IPS DF 6.9 (cell line): ENCODE measurements at regions not wholly inside any gene's neighbourhood (a gene's known extent, or its start where the extent isn't known, plus 50 kb on each side); places are given as distances from the start of the nearest gene placed in this dataset.

Experiments used
- DNase-seq: peaks from one replicate; pipeline ENCODE4 v3.0.0-alpha.2; 2013; ENCODE audit warnings: low read depth, low spot score
- H3K27ac ChIP-seq: one replicate; pipeline ENCODE4 v1.5.1; 2013; ENCODE audit warnings: low read length, control low read depth
- H3K27me3 ChIP-seq: 2 replicates; pipeline ENCODE4 v1.6.1; 2013; ENCODE audit warnings: mild to moderate bottlenecking, low read length; ENCODE audit not compliant: control insufficient read depth, insufficient read depth
- H3K36me3 ChIP-seq: 2 replicates; pipeline ENCODE4 v1.6.1; 2013; ENCODE audit warnings: low read length; ENCODE audit not compliant: control insufficient read depth, insufficient read depth
- H3K4me1 ChIP-seq: 2 replicates; pipeline ENCODE4 v1.6.1; 2013; ENCODE audit warnings: low read length; ENCODE audit not compliant: control insufficient read depth, insufficient read depth
- H3K4me3 ChIP-seq: 2 replicates; pipeline ENCODE4 v1.5.1; 2013; ENCODE audit warnings: mild to moderate bottlenecking, low read length
- H3K9me3 ChIP-seq: 2 replicates; pipeline ENCODE4 v1.6.1; 2013; ENCODE audit warnings: low read length, inconsistent platforms; ENCODE audit not compliant: control insufficient read depth, insufficient read depth
- WGBS: extraction: QIAGEN DNeasy Blood & Tissue Kit; methylation state at CpG from one replicate; pipeline ENCODE4 v1.1.7; 2013; ENCODE audit warnings: mixed read lengths, missing lambda C conversion rate; ENCODE audit not compliant: insufficient read length, insufficient coverage; 5-methylcytosine and 5-hydroxymethylcytosine counted together

DNA sequence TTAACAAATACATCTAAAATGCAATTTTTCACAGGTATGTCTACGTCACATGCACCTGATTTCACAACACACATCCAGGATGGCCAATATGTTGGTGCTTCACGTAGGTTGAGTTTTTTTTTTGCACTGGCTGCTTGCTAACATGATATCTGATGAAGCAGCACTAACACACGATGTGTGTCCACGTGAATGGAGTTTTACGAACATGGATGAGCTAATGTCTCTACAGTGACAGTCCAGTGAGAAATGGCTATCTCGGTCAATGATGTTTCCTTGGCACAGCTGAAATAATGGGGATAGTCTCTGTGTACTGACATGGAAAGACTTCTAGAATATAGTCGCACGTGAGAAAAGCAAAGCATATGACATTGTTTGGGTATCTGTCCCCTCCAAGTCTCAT, 563.9 kb upstream of the ADARB2 start:
- Histone ChIP-seq H3K4me3 (no peak overlapping the region), H3K27me3 (peaks cover 3% of the 10 kb centered on the region; the same call in 1 of the 2 replicates), H3K4me1 (no peaks in the 10 kb centered on the region), H3K9me3 (no peaks in the 10 kb centered on the region), H3K27ac (no peak overlapping the region), H3K36me3 (peaks cover 3% of the 10 kb centered on the region; the same call in 1 of the 2 replicates)
- WGBS = no CpG with 5 or more reads among the region's 8 CpGs
- DNase-seq = no peak

GRCh38 chr10:2300231-2300630, 562.9 kb upstream of the ADARB2 start:
- no peaks in the 10 kb centered on the region for H3K9me3 ChIP-seq
- no peak for DNase-seq
- H3K36me3 ChIP-seq = peaks cover 3% of the 10 kb centered on the region; the same call in 1 of the 2 replicates
- no peak overlapping the region for H3K27ac ChIP-seq
- H3K27me3 ChIP-seq = peaks cover 3% of the 10 kb centered on the region; the same call in 1 of the 2 replicates
- H3K4me1 ChIP-seq = no peaks in the 10 kb centered on the region
- H3K4me3 ChIP-seq = no peak overlapping the region
- no CpG with 5 or more reads among the region's 3 CpGs for WGBS

- H3K27ac ChIP-seq = no peak overlapping the region
- H3K36me3 ChIP-seq = no peaks in the 10 kb centered on the region
- no peak for DNase-seq
- H3K4me1 ChIP-seq = no peaks in the 10 kb centered on the region
- no peaks in the 10 kb centered on the region for H3K27me3 ChIP-seq
- H3K9me3 ChIP-seq = no peaks in the 10 kb centered on the region
- H3K4me3 ChIP-seq = no peak overlapping the region
- WGBS = no CpG with 5 or more reads among the region's 6 CpGs
These were observed 559.0 kb upstream of the ADARB2 start for GRCh38 chr10:2296179-2296891.

DNA sequence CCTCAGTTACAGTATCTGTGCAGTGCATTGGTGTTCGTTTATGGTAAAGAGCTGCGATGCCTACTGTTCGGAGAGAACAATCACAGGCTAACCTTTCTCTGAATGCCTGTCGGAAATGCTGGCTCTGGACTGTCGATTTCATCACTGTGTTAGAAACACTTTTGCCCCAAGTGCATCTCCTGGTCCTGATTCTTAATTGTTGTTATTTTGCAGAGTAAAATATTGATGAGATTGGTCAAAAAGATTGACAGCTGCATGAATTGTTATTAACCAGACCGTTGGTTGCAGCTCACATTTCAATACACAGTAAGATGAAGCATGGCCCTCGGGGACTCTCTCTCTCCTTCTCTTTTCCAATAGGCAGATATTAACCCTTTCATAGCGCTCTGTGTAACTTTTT, 557.4 kb upstream of the ADARB2 start:
- H3K9me3 ChIP-seq = no peaks in the 10 kb centered on the region
- DNase-seq = no peak
- no CpG with 5 or more reads among the region's 8 CpGs for WGBS

GRCh38 chr10:2284071-2284470, 546.7 kb upstream of the ADARB2 start:
- no CpG with 5 or more reads among the region's 12 CpGs for WGBS
- no peaks in the 10 kb centered on the region for H3K9me3 ChIP-seq
- no peak for DNase-seq

More for the DNA sequence above, 557.4 kb upstream of the ADARB2 start:
- H3K4me3 ChIP-seq = no peak overlapping the region
- H3K36me3 ChIP-seq = no peaks in the 10 kb centered on the region
- H3K4me1 ChIP-seq = no peaks in the 10 kb centered on the region
- no peak overlapping the region for H3K27ac ChIP-seq
- no peaks in the 10 kb centered on the region for H3K27me3 ChIP-seq

DNA sequence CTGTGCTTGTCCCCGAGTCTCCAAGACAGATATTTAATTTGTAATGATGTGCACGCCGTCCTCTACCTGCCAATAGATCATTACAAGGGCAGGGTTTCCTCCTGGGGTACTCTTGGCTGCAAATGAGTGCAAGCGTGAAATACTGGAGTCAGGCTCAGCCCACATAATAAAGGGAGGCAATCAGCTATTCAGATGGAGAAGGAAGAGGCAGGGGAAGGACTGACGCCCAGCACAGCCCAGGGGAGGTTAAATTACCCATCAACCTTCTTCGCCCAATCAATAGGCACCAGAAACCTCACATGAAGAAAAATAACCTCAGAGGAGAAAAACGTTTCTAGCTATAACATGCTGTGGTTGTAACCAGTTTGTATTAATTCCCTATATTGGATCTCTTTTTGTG, 544.9 kb upstream of the ADARB2 start:
- no peaks in the 10 kb centered on the region for H3K27me3 ChIP-seq
- H3K27ac ChIP-seq = no peak overlapping the region
- no peak for DNase-seq
- H3K4me1 ChIP-seq = 0 out of 2 replicates have a peak, but pooled peaks cover 1% of the 10 kb centered on the region
- H3K4me3 ChIP-seq = no peak overlapping the region
- no peaks in the 10 kb centered on the region for H3K36me3 ChIP-seq
- no CpG with 5 or more reads among the region's 7 CpGs for WGBS
- no peaks in the 10 kb centered on the region for H3K9me3 ChIP-seq

More at GRCh38 chr10:2284071-2284470, 546.7 kb upstream of the ADARB2 start:
- no peaks in the 10 kb centered on the region for H3K36me3 ChIP-seq
- no peak overlapping the region for H3K27ac ChIP-seq
- no peaks in the 10 kb centered on the region for H3K27me3 ChIP-seq
- H3K4me3 ChIP-seq = no peak overlapping the region
- H3K4me1 ChIP-seq = 0 out of 2 replicates have a peak, but pooled peaks cover 1% of the 10 kb centered on the region

GRCh38 chr10:2280713-2281300, 543.5 kb upstream of the ADARB2 start:
- no peaks in the 10 kb centered on the region for H3K27me3 ChIP-seq
- H3K4me1 ChIP-seq = 0 out of 2 replicates have a peak, but pooled peaks cover 1% of the 10 kb centered on the region

DNA sequence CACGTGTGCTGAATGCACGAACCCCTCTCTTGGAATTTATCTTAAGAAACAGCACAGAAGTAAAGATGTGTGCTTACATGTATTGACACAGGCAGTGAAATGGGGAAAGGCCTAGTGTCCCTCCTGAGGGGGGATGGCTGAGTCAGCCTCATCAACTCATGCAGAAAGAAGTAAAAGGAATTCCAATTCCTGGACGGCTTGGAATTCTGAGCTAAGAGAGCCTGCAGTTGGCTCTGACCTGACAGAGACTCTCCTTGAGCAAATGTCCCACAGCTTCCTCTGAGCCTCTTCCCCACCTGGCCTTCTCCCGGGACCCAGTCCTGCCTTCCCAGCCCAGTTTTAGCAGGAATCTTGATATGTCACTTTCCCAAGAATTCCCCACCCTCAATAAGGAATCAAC, 542.4 kb upstream of the ADARB2 start:
- WGBS = no CpG with 5 or more reads among the region's 4 CpGs

More at GRCh38 chr10:2280713-2281300, 543.5 kb upstream of the ADARB2 start:
- no CpG with 5 or more reads among the region's 5 CpGs for WGBS
- no peak for DNase-seq
- Histone ChIP-seq H3K9me3 (no peaks in the 10 kb centered on the region), H3K36me3 (no peaks in the 10 kb centered on the region), H3K4me3 (no peak overlapping the region), H3K27ac (no peak overlapping the region)

DNA sequence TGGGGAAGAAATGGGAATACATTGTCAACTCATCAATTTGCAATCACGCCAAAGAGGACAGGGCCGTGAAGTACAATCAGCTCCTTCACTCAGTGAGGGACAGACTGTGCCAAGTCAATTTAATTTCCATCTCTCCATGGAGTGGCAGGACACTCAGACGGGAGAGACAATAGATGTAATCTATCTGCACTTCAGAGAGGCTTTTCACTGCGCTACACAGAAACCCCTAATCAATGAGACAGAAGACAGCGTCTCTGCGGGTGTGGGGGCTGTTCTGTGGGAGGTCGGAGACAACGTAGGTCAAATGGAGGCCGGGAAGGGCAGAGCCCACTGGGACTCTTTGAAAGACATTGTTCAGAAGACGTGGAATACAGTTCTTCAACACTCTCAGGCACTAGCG, 541.0 kb upstream of the ADARB2 start:
- no CpG with 5 or more reads among the region's 11 CpGs for WGBS
- H3K9me3 ChIP-seq = no peaks in the 10 kb centered on the region
- H3K4me1 ChIP-seq = no peaks in the 10 kb centered on the region
- no peak for DNase-seq
- no peaks in the 10 kb centered on the region for H3K36me3 ChIP-seq
- no peak overlapping the region for H3K27ac ChIP-seq
- no peaks in the 10 kb centered on the region for H3K27me3 ChIP-seq
- no peak overlapping the region for H3K4me3 ChIP-seq

More for the DNA sequence above, 542.4 kb upstream of the ADARB2 start:
- Histone ChIP-seq H3K27me3 (no peaks in the 10 kb centered on the region), H3K9me3 (no peaks in the 10 kb centered on the region), H3K27ac (no peak overlapping the region), H3K4me1 (0 out of 2 replicates have a peak, but pooled peaks cover 1% of the 10 kb centered on the region), H3K4me3 (no peak overlapping the region), H3K36me3 (no peaks in the 10 kb centered on the region)
- DNase-seq = no peak

GRCh38 chr10:2263561-2263960, 526.2 kb upstream of the ADARB2 start:
- no peak for DNase-seq

More at GRCh38 chr10:2263561-2263960, 526.2 kb upstream of the ADARB2 start:
- no peaks in the 10 kb centered on the region for H3K36me3 ChIP-seq
- no peaks in the 10 kb centered on the region for H3K27me3 ChIP-seq
- H3K4me3 ChIP-seq = no peak overlapping the region
- H3K9me3 ChIP-seq = no peaks in the 10 kb centered on the region; the same call in 1 of the 2 replicates
- H3K27ac ChIP-seq = no peak overlapping the region
- H3K4me1 ChIP-seq = no peaks in the 10 kb centered on the region
